HG03060 (cell line): ENCODE measurements at regions not wholly inside any gene's neighbourhood (a gene's known extent, or its start where the extent isn't known, plus 50 kb on each side); places are given as distances from the start of the nearest gene placed in this dataset.
"Not testable (repeated sequence)": the region's sequence is repeated elsewhere in the genome, so short reads cannot be mapped to it uniquely, and the experiment has no call there.

Experiments
- ATAC-seq: cut with Tn5 transposase; IDR thresholded peaks from one replicate; pipeline ENCODE4 v1.9.1; 2021; ENCODE audit warnings: low read depth, moderate number of reproducible peaks; ENCODE audit not compliant: unreplicated experiment

DNA sequence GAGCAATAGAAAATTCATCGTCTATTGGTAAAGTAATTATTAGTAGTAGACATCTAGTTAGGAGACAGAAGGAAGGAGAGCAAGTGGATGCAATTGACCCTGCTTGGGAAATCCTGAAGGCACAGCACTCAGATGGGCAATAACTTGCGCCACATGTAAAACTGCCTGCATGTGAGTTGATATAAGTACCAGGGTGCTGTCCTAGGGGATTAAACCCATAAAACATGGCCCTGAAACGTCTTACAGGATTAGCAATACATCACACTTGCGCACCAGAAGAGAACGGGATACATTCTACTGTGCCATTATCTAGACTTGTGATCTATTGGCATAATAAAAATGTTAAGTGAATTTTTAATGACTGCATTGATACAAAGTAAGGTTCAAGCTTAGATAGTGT lies 277.5 kb upstream of the LYPLAL1 start:
- no peak for ATAC-seq

DNA sequence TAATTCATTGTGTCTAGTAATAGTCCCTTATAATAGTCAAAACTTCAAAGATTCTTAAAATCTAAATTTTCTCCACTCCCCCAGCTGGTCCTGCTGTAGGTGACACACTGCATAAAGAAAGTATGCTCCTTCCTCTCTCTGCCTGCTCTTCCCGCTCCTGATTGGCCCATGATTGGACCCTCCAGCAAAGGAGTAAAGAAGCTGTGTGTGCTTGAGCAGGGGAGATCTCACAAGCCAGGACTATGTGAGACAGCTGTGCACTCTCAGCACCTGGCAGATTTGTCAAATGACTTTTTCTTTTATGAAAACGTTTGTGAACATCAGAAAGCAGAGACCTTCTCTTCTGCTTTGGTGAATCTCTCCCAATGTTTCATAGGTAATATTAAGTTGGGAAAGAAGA lies 274.8 kb upstream of the LYPLAL1 start:
- no peak for ATAC-seq

DNA sequence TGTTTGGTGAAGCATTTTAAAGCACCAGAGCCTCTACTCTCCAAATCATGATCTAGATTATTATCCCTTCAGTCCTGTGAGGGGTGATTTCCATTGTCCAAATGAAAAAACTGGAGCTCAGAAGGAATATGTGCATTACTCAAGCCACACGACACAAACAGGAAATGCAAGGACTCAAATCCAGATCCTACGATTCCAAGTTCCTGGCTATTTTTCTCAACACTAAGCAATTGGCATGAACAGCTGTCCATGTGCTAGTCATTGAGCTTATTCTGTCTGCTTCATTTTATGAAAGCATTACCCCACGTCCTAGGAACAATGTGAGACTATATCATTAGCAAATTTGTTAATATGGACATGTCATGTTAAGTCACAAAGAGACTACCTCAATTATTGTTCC lies 273.1 kb upstream of the LYPLAL1 start:
- no peak for ATAC-seq

DNA sequence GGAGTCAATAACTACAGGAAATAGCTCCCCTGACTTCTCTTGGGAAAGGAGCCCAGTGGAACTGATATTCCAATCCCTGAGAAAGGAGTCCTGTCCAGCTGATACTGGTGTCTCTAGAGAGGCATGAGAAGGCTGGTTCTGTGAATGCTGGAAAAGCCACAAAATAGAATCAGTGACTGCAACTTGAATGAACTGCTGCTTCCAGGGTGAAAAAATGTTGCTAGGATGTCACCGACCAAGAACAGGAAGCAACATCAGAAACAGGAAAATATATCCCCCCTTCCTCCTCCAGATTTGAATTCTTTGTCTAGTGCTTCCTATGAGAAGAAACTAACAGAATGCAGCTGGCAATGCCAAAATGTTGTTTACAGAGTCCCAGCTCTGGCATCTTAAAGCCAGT lies 269.3 kb upstream of the LYPLAL1 start:
- ATAC-seq = no peak

DNA sequence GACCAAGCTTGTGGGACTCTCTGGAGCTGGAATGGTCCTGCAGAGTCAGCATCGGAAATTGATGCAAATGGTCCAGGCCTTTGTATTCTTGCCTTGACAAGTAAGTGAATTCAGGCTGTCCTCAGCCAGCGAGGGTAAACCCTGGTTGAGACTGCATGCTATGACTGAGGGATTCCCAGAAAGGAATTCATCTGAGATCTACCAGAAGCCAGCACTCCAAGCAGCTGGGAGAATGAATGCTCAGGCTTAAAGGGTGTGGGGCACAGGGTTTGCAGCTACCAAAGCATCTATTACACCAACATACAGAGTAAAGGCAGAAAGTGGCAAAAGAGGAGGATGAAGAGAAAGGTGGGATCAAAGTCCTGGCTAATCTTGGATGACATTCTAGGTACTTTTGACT lies 257.0 kb upstream of the LYPLAL1 start:
- no peak for ATAC-seq

DNA sequence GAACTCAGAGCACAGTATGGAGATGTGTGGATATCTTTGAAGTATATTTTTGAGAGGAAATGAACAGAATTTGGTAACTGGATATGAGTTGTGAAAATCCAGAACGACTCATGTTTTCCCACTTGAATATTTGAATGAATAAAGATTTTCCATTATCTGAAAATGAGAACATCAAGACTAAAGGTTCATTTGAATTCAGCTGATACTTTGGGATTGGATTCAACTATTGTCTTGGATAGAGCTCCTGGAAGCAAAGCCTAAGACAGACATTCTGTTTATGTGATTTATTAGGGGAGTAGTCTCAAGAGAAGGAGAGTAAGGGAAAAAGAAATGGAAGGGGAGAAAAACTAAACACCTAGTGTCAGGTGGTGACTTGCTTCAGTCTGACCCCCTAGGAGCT lies 256.0 kb upstream of the LYPLAL1 start:
- no peak for ATAC-seq

DNA sequence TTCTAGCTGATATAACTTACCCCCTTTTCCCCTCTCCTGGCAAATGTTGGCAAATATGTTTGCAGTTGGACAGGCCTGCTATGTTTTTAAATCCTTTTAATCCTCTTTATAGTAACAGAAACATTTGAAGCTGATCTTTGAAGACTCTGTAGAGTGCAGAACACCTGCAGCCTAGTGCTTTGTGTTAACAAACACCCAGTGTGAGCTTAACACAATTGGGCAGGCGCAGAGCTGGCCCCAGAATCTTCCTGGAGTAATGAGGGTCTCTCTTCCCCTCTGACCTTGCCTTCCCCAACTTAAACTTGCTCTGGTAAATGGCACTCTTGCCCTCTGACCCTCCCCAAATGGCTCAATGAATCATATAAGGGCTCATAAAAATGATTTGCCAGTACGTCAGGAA lies 247.9 kb upstream of the LYPLAL1 start:
- ATAC-seq = no peak

DNA sequence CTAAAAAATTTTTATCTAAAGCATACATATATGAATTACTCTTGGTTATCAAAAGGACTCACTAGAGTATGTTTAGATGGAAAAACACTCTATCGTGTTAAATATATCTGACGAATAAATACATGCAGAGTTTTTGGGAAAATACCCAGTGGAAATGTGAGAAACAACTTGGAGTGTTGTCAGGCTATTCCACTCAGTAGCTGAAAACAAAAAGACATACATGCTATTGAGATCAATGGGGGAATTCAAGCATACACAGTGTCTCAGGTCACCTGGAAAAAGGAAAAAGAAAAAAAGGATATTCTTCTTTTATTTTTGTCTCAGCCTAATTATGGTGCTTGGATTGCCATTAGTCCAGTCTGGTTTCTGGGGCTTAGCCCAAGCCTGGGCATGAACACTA lies 247.0 kb upstream of the LYPLAL1 start:
- no peak for ATAC-seq

DNA sequence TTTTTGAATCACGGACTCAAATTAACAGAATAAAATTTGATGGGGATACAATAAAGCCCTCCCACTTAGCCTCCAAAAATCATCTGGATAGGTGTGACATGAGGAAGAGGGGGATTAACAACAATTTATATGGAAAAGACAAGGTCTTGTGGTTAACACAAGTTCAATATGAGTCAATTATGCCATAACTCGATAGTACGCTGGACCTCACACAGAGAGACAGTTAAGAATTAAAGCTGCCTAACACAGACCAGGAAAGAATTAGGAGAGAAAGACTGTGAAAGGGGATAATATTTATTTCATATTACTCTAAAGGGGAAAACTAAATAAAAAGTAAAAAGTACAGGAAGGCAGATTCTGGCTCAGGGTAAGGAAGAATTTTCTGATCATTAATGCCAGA lies 243.7 kb upstream of the LYPLAL1 start:
- ATAC-seq = no peak

DNA sequence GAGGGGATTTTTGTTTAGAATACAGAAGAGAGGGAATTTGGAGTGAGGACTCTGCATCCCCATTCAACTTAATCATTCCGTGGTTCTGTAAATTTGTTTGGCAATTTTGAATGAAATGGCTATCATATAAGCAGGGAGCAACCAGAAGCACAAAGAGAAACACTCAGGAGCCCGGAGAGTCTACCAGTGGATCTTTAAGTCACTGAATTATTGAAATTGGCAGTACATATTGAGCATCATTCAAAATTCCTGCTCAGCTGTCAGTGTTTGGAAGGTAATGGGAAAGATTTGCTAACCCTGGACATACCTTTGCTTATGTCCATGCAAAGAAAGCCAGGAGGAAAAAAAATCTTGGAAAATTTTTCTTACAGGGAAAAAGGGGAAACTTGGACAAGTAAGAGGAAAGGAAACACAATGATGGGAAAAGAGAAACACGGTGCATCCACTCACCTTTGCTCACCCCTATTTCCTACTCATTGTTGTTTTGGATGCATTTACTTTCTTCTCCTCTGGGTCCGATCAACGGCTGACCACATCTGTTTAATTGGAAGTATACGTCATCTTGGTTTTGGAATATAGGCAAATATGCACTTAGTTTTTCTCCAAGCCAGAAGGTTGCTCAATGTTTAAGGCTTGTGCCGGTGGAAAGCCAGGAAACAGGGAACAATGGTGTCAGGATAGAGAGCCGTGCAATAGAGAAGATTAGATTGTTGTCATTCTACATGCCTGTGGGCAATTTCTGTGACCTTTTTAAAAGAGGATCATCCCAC lies 243.0 kb upstream of the LYPLAL1 start:
- no peak for ATAC-seq

DNA sequence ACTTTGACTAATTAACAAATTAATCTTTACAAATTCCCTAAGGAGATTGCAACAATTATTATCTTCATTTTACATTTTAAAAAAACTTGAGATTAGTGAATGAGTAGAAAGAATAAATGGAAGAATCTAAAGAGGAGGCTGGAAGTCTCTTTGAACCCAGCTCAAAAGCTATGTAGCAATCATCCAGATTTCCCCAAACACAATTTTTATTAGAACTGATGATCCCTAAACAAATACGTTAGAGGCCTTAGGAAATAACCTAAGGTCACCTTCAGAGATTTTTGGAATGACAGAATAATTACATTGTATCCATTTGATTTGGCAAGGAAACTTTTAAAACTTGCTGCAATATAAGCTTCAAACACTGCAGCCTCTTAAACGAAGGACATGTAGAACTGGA lies 242.4 kb upstream of the LYPLAL1 start:
- ATAC-seq = no peak

DNA sequence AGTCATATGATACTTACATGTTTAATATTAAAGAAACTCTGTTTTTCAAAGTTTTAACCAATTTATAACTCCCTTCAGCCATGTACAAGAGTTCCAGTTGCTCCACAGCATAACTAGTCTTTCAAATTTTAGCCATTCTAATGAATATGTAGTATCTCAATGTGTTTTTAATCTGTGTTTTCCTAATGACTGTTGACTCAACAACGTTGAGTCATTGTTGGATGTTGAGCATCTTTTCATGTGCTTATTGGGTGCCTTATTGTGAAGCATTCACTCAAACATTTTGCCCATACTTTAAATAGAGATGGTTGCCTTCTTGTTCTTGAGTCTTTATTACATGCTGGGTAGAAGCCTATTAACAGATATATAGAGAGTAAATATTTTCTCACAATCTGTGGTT lies 240.2 kb upstream of the LYPLAL1 start:
- ATAC-seq = no peak

DNA sequence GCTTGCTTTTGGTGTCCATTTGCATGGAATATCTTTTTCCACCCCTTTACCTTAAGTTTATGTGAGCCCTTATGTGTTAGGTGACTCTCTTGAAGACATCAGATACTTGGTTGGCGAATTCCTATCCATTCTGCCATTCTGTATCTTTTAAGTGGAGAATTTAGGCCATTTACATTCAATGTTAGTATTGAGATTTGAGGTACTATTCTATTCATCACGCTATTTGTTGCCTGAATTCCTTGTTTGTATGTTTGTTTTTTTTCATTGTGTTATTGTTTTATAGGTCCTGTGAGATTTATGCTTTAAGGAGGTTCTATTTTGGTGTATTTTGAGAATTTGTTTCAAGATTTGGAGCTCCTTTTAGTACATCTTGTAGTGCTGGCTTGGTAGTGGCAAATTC lies 238.3 kb upstream of the LYPLAL1 start:
- ATAC-seq = not testable (repeated sequence)

DNA sequence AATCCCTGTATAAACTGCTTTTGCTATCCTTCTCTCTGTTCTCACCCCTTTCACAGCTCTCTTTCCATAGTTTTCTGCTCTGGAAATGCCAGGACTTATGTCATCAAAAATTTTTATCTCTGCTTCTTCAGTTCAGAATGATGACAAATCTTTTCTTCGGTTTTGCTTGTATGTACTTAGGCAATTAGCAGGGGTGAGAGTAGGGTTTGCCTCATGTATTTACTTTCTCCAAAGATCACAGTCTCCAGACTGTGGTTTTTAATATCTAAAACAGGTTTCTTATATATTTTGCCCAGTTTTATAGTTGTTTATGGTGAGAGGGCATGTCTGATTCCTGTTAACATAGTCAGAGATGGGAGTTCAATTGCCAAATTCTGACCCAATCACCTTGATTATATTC lies 235.4 kb upstream of the LYPLAL1 start:
- no peak for ATAC-seq

DNA sequence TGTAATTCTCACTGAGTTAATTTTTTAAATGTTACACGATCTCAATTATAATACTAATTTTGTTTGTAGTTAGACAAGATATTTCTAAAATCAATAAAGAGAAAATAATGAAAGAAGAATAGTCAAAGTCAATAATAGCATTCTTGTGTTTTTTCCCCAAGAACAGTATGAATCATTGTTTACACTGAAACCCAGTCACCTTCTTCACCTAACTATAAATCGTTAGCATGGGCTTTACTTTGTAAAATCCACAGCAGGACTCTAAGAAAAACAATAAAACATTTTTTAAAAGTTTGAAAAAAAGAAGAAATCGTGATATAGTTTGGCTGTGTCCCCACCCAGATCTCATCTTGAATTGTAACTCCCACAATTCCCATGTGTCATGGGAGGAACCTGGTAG lies 234.6 kb upstream of the LYPLAL1 start:
- no peak for ATAC-seq

DNA sequence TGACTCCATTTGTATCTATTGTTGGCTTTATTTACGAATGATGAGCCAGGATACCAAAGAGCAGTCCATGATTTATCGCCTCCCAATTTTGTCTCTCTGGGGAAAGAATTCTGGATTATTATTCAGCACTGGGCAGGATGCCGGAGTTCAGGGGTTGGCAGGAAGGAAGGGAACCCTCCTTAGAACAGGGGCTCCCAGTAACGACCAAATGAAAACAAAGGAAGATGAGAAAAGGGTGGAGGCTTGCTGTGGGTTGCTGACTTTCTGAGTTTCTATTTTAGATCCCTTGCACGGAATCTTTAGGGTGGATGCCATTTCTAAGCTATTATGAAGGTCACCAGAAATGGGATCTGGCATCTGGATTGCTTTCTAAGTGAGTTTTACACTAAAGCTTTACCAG lies 231.2 kb upstream of the LYPLAL1 start:
- no peak for ATAC-seq

DNA sequence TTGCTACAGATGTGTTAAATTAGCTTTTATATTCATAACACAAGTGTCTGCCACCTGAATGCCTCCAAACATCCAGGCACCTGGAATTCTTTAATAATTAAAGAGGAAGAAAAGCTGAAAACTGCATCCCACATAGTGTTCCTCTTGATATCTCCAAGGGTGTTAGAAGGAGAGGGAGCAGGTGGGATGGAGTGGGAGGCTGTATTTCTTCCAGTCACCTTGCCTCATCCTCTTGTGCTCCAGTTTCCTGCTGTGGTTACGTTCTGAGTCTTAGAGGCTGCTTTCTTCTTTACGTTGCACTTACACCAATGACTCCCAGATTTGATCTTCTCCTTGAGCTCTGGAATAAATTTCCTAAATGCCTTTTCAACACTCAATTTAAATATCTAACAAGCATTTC lies 230.3 kb upstream of the LYPLAL1 start:
- ATAC-seq = no peak

DNA sequence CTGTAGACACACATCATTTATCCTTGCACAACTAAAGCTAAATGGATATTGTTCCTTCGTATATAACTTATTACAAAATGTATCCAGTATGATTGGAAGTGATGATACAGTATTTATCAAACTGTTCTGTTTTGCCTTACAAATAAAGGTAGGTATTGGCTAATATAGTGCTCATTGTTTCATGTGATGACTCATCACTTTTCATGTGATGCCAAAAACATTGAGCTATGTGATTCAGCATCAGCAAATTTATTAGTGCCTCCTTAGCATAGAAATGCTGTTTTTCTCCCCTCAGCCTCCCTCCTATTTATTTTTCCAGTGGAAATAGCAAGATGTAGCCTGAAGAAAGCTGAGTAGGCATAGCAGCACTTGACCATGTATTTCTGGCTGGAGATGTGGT lies 228.6 kb upstream of the LYPLAL1 start:
- ATAC-seq = no peak

DNA sequence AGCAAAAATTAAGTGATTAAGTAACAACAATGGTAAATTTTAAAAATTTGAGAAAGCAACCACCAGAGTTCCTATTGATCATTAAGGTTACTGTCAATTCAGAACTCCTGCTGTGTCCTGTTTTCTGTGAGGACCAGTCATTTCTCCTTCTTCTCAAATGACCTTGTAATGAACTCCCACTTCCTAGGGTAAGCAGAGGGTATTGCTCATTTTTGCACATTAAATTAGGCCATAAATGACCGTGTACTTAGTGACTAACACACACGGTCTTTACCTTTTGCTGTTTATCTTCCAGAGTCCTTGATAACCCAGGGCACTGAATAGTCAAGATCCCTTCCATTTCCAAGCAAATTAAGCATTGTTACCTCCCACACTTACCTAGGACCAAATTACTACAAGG lies 227.5 kb upstream of the LYPLAL1 start:
- ATAC-seq = no peak

DNA sequence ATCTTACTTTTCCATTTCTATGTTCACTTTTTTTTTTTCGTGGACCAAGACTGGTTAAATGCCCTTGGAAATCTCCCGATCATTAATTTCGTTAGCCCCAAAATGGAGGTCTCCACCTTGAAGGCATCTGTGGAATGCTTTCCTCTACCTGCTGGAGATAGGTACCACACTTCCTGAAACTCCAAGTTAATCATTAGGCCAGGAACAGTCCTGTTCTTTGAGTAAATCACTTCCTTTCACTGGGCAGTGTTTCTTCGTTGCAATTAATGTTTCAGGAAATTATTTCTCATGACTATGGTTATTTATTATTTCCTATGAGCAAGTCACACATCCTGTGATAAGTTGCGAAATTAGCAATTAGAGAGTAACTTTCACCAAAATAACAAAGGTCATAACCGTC lies 225.2 kb upstream of the LYPLAL1 start:
- ATAC-seq = no peak

DNA sequence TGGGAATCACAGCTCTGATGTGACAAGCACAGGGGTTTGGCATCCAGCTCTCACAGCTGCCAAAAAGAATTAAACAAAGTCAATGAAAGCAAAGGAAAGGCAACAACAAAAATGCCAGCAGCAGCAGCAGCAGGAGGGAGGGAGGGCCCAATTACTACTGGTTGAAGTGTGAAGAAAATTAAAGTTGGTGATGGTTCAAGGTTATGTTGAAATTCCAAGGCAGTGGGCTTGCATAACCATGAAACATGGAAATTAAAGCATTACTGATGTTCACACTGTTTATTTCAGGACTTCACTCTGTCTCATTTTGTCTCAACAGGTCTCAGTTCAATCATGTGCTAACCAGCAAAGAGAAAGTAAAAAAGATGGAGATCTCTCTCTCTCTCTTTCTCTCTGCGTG lies 220.3 kb upstream of the LYPLAL1 start:
- ATAC-seq = no peak

DNA sequence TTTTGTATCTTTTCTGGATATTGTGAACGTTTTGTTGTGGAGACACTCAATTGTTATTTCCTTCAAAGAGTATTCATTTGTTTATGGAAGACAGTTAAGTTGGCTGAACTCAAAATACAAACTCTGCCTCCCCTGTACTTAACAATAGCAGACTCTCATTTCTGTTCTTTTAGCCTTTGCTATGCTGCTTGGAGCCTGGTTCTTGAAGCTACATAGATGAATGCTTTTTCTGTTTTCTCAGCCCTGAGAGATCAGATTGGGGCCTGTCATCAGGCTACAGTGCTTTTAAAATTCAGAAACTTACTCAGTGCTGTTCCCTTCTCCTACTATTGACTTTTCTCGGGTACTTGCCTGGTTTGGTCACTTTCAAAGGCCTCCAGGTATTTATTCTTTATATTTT lies 215.7 kb upstream of the LYPLAL1 start:
- ATAC-seq = no peak

DNA sequence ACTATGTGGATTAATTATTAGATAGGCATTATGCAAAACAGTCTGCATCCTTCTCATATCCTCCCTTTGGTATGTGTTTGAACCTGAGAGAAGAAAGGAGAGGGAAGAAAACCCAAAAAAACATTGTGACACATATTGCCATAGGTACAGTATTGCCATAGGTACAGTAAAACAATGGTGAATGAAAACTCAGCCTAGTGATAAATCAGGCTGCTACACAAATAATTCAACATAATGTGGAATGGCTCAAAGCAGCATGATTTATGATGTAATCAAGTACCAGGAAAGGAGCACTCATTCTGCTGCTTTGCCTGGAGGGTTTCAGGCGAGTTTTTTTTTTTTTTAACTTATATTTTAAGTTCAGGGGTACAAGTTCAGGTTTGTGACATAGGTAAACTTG lies 213.9 kb upstream of the LYPLAL1 start:
- no peak for ATAC-seq
